ENCODE measurements at regions not wholly inside any gene's neighbourhood (a gene's known extent, or its start where the extent isn't known, plus 50 kb on each side); places are given as distances from the start of the nearest gene placed in this dataset.

DNA sequence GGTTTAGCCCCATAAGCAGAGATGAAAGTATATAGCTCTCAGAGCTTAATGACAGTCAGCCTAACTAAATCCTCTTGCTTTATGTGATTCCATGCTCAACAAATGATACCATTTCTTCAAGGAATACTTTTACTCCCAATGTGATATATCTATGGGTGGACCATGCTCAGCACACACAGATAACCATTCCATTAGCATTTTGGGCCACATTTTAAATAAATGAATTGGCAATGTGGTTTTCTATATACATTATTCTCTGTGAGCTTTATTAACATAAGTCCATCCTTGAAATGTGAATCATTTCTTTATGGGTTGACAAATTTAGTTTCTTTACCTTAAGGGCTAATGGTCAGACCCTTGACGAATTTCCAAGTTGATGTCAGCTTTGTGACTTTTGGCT lies 329.3 kb upstream of the CITED2 start:
- DNase-seq, result no peak
- Mint-ChIP-seq H3K27ac (no peak overlapping the region), H3K9me3 (peaks cover 6% of the 10 kb centered on the region), H3K4me1 (ENCODE audit: low read depth) (peaks cover 35% of the 10 kb centered on the region), H3K4me3 (no peak overlapping the region), H3K27me3 (ENCODE audit: insufficient read depth) (no peaks in the 10 kb centered on the region; the same call in 1 of the 2 replicates), H3K36me3 (ENCODE audit: low read depth) (peaks cover 19% of the 10 kb centered on the region)
- no peak for TF ChIP-seq CTCF (IDR thresholded peaks at IDR 0.05)

- no peak overlapping the region for H3K4me3 Mint-ChIP-seq
- H3K36me3 Mint-ChIP-seq (ENCODE audit: low read depth), result peaks cover 19% of the 10 kb centered on the region
- H3K4me1 Mint-ChIP-seq (ENCODE audit: low read depth), result peaks cover 24% of the 10 kb centered on the region
- no peaks in the 10 kb centered on the region; the same call in 1 of the 2 replicates for H3K27me3 Mint-ChIP-seq (ENCODE audit: insufficient read depth)
- peaks cover 6% of the 10 kb centered on the region for H3K9me3 Mint-ChIP-seq
- no peak for DNase-seq
- no peak overlapping the region for H3K27ac Mint-ChIP-seq
- TF ChIP-seq CTCF (IDR thresholded peaks at IDR 0.05), result no peak
Measured at GRCh38 chr6:139702706-139703105, 328.3 kb upstream of the CITED2 start.

GRCh38 chr6:139701695-139702094 lies 327.2 kb upstream of the CITED2 start:
- no peak for DNase-seq
- Mint-ChIP-seq H3K27me3 (ENCODE audit: insufficient read depth) (no peaks in the 10 kb centered on the region; the same call in 1 of the 2 replicates), H3K4me3 (no peak overlapping the region), H3K9me3 (peaks cover 6% of the 10 kb centered on the region), H3K4me1 (ENCODE audit: low read depth) (peaks cover 14% of the 10 kb centered on the region), H3K27ac (no peak overlapping the region), H3K36me3 (ENCODE audit: low read depth) (peaks cover 19% of the 10 kb centered on the region)
- no peak for TF ChIP-seq CTCF (IDR thresholded peaks at IDR 0.05)

- Mint-ChIP-seq H3K9me3 (peaks cover 6% of the 10 kb centered on the region), H3K4me3 (no peak overlapping the region), H3K4me1 (ENCODE audit: low read depth) (peaks cover 11% of the 10 kb centered on the region), H3K36me3 (ENCODE audit: low read depth) (peaks cover 18% of the 10 kb centered on the region), H3K27me3 (ENCODE audit: insufficient read depth) (no peaks in the 10 kb centered on the region; the same call in 1 of the 2 replicates), H3K27ac (no peak overlapping the region)
- no peak for TF ChIP-seq CTCF (IDR thresholded peaks at IDR 0.05)
- no peak for DNase-seq
Measured at GRCh38 chr6:139701003-139701402, 326.6 kb upstream of the CITED2 start.

- Mint-ChIP-seq H3K9me3 (no peaks in the 10 kb centered on the region; the same call in 1 of the 2 replicates), H3K4me3 (no peak overlapping the region), H3K4me1 (ENCODE audit: low read depth) (peaks cover 21% of the 10 kb centered on the region), H3K27ac (0 out of 2 replicates have a peak overlapping the region, but pooled peaks have one; percentile 18), H3K36me3 (ENCODE audit: low read depth) (peaks cover 7% of the 10 kb centered on the region; the same call in 1 of the 2 replicates), H3K27me3 (ENCODE audit: insufficient read depth) (no peaks in the 10 kb centered on the region; the same call in 1 of the 2 replicates)
- DNase-seq, result no peak
- TF ChIP-seq CTCF (IDR thresholded peaks at IDR 0.05), result no peak
Measured at GRCh38 chr6:139699911-139700310, 325.5 kb upstream of the CITED2 start.

DNA sequence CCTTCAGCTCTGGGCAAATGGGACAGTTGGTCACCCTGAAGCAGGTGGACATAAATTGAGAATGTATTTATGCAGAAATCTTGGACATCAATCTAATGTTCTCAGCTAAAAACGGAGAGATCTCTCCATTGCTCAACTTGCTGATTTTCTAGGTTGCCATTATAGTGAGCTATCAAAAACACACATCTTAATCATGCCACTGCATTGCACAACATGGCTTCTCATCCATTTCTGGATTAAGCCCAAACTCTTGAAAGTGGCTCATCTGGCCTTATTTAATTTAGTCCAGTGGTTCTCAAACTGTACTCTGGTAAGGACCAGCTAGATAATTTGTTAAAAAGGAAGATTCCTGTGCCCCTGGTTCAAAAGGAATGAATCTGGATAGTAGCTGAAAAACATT lies 324.9 kb upstream of the CITED2 start:
- Mint-ChIP-seq H3K9me3 (no peaks in the 10 kb centered on the region; the same call in 1 of the 2 replicates), H3K4me3 (no peak overlapping the region), H3K27ac (no peak overlapping the region), H3K36me3 (ENCODE audit: low read depth) (0 out of 2 replicates have a peak, but pooled peaks cover 1% of the 10 kb centered on the region), H3K4me1 (ENCODE audit: low read depth) (peaks cover 22% of the 10 kb centered on the region), H3K27me3 (ENCODE audit: insufficient read depth) (no peaks in the 10 kb centered on the region; the same call in 1 of the 2 replicates)
- DNase-seq, result peak; percentile 41
- no peak for TF ChIP-seq CTCF (IDR thresholded peaks at IDR 0.05)

Measured in HFFc6 (cell line).